Pancreas (tissue), 10 donors: ENCODE measurements at regions not wholly inside any gene's neighbourhood (a gene's known extent, or its start where the extent isn't known, plus 50 kb on each side); places are given as distances from the start of the nearest gene placed in this dataset.

Experiments
- ATAC-seq, 4 donors: fragments of 200-7000 bp; cut with Tn5 transposase; one replicate each; pipeline versions ENCODE4 v1.8.0 to v1.9.1; 2020; ENCODE audit warnings: mild to moderate bottlenecking in 4 of 4, moderate library complexity in 4 of 4
- DNase-seq, 6 donors: peaks; one replicate each; pipeline ENCODE4 v3.0.0-alpha.2; 2020
- FAIRE-seq: peaks from 2 replicates; lab custom pipeline; 2012; peaks lifted over from hg19 to GRCh38; lab: Jason Lieb, UNC
- H3K27ac ChIP-seq, 4 donors: fragments of 200-600 bp; sonication (generic); 1 replicate in 3 of 4; 2 replicates in 1 of 4; pipeline versions ENCODE4 v1.5.0 to v1.8.0; 2020
- H3K27me3 ChIP-seq, 4 donors: fragments of 200-600 bp; one replicate each; pipeline ENCODE4 v1.8.0; 2021
- H3K36me3 ChIP-seq, 3 donors: fragments of 200-600 bp; sonication (generic) in 1 of 3; one replicate each; pipeline versions ENCODE4 v1.5.0 to v1.8.0; 2020 to 2021
- H3K4me1 ChIP-seq, 3 donors: fragments of 200-600 bp; one replicate each; pipeline ENCODE4 v1.8.0; 2021
- H3K4me3 ChIP-seq, 4 donors: fragments of 200-600 bp; sonication (generic) in 2 of 4; one replicate each; pipeline versions ENCODE4 v1.5.0 to v1.8.0; 2020 to 2021
- H3K9me3 ChIP-seq, 4 donors: fragments of 200-600 bp; one replicate each; pipeline ENCODE4 v1.8.0; 2021
- CTCF ChIP-seq, 4 donors: fragments of 200-600 bp; sonication (generic) in 3 of 4; IDR thresholded peaks; one replicate each; pipeline versions ENCODE4 v1.5.0 to v1.8.0; 2021; ENCODE audit warnings: antibody characterized with exemption in 4 of 4
- WGBS, 2 donors: extraction: QIAGEN DNeasy Blood & Tissue Kit; methylation state at CpG; one replicate each; pipeline ENCODE4 v1.1.7; 2013; 5-methylcytosine and 5-hydroxymethylcytosine counted together
- intact Hi-C, 3 donors: fragments of 100-400 bp; cut with DNase I; formaldehyde crosslinking; loops; one replicate each; pipeline versions ENCODE4 v1.11.1 to v1.14.2; 2022
- donor health status: healthy with polysubstance abuse.
- donor health status: DM: no; HTN: no; CAD: no; lungs with moderate emphysema.
- donor health status: DM: no; HTN: no; CAD: no.
- donor health status: control.
- donor health status: control.
- donor health status: Bipolar disorder and iron deficiency.
- donor health status: DM: yes; HTN: yes; CAD: no.
- donor health status: DM: no; HTN: no; CAD: no.
- donor health status: DM: no; HTN: no; CAD: no.
- donor health status: DM: yes; HTN: yes; CAD: no.

GRCh38 chr7:63008366-63008765 is 990.3 kb upstream of the ZNF722 start:
- H3K4me1 ChIP-seq = no peaks in the 10 kb centered on the region
- no peak overlapping the region for H3K27ac ChIP-seq
- intact Hi-C loops = no loop called here
- H3K36me3 ChIP-seq = no peaks in the 10 kb centered on the region
- no peak overlapping the region for H3K4me3 ChIP-seq
- no peak for ATAC-seq
- 10 to 13% methylated on average over 2 of the region's 2 CpGs for WGBS, 2 donors
- FAIRE-seq = no peak
- H3K9me3 ChIP-seq = no peaks in the 10 kb centered on the region
- H3K27me3 ChIP-seq = no peaks in the 10 kb centered on the region
- no peak for DNase-seq
- no peak for TF ChIP-seq CTCF (IDR thresholded peaks at IDR 0.05)

- no peaks in the 10 kb centered on the region for H3K9me3 ChIP-seq
- DNase-seq (no peak), FAIRE-seq (no peak), ATAC-seq (no peak)
- TF ChIP-seq CTCF (IDR thresholded peaks at IDR 0.05) = no peak
- 63 to 64% methylated on average over 7 of the region's 7 CpGs for WGBS, 2 donors
- no peaks in the 10 kb centered on the region for H3K36me3 ChIP-seq
- intact Hi-C loops = no loop called here
- no peaks in the 10 kb centered on the region for H3K4me1 ChIP-seq
- H3K27me3 ChIP-seq = no peaks in the 10 kb centered on the region
- no peak overlapping the region for H3K27ac ChIP-seq
- H3K4me3 ChIP-seq = no peak overlapping the region
Observed at GRCh38 chr7:63009771-63010170, 988.9 kb upstream of the ZNF722 start.

- no peaks in the 10 kb centered on the region for H3K9me3 ChIP-seq
- DNase-seq (no peak), FAIRE-seq (no peak), ATAC-seq (no peak)
- H3K27ac ChIP-seq = no peak overlapping the region
- 42 to 44% methylated on average over 6 of the region's 6 CpGs for WGBS, 2 donors
- H3K4me1 ChIP-seq = no peaks in the 10 kb centered on the region
- TF ChIP-seq CTCF (IDR thresholded peaks at IDR 0.05) = no peak
- no peaks in the 10 kb centered on the region for H3K36me3 ChIP-seq
- H3K4me3 ChIP-seq = no peak overlapping the region
- intact Hi-C loops = no loop called here
- H3K27me3 ChIP-seq = no peaks in the 10 kb centered on the region
Observed at GRCh38 chr7:63012633-63013183, 985.9 kb upstream of the ZNF722 start.

- no peaks in the 10 kb centered on the region for H3K27me3 ChIP-seq
- no peak for TF ChIP-seq CTCF (IDR thresholded peaks at IDR 0.05)
- FAIRE-seq (no peak), ATAC-seq (no peak), DNase-seq (no peak)
- H3K27ac ChIP-seq = no peak overlapping the region
- no peaks in the 10 kb centered on the region for H3K4me1 ChIP-seq
- intact Hi-C loops = no loop called here
- no peaks in the 10 kb centered on the region for H3K36me3 ChIP-seq
- WGBS, 2 donors = 66 to 73% methylated on average over 8 of the region's 8 CpGs
- H3K9me3 ChIP-seq = no peaks in the 10 kb centered on the region
- H3K4me3 ChIP-seq = no peak overlapping the region
Observed at GRCh38 chr7:63014792-63015191, 983.9 kb upstream of the ZNF722 start.

GRCh38 chr7:63023182-63023787 is 975.4 kb upstream of the ZNF722 start:
- DNase-seq = no peak
- FAIRE-seq = no peak
- Histone ChIP-seq H3K4me3 (no peak overlapping the region), H3K9me3 (no peaks in the 10 kb centered on the region), H3K4me1 (no peaks in the 10 kb centered on the region), H3K36me3 (no peaks in the 10 kb centered on the region), H3K27me3 (no peaks in the 10 kb centered on the region), H3K27ac (no peak overlapping the region)
- no peak for TF ChIP-seq CTCF (IDR thresholded peaks at IDR 0.05)
- intact Hi-C loops = no loop called here
- 53 to 62% methylated on average over 7 of the region's 7 CpGs for WGBS, 2 donors
- ATAC-seq = no peak
